B cell (primary cell): ENCODE measurements at regions not wholly inside any gene's neighbourhood (a gene's known extent, or its start where the extent isn't known, plus 50 kb on each side); places are given as distances from the start of the nearest gene placed in this dataset.

Source experiments
- CTCF ChIP-seq: fragments of 200-600 bp; IDR thresholded peaks from one replicate; pipeline ENCODE4 v1.8.0; 2022; ENCODE audit warnings: antibody characterized with exemption, mild to moderate bottlenecking
- EZH2 ChIP-seq: IDR thresholded peaks from 2 replicates; pipeline ENCODE4 v1.6.1; 2012; ENCODE audit warnings: borderline replicate concordance, low read depth, mild to moderate bottlenecking, moderate library complexity, low read length; ENCODE audit not compliant: insufficient read depth, poor library complexity, severe bottlenecking

GRCh38 chr14:83940253-83940652 is 1589.7 kb upstream of the FLRT2 start:
- no peak for TF ChIP-seq CTCF
- no peak for TF ChIP-seq EZH2
